ENCODE measurements at regions not wholly inside any gene's neighbourhood (a gene's known extent, or its start where the extent isn't known, plus 50 kb on each side); places are given as distances from the start of the nearest gene placed in this dataset.
A peak's percentile ranks its signal among the peaks of the same experiment; 100 is the strongest.

DNA sequence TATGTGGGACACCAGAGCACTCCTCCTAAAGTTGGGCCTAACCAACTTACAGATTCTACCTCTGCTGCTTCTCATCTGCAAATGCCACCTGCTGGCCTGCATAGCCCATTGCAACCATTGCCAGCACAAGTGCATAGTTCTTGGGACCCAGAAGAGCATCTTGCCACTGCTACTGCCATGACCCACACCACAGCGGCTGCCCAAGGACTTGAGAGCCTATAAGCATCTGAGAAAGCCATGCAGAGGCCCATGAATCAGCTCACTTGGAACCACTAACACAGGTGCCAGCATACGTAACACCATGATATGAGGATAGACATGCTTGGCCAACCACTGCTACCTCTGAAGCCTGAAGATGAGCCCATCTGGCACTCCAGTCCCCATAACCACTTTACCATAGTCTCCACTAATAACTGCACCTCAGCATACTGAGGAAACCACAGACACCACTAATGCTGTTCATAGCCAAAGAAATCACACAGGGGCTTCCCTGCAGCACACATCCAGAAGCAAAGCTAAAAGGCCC, 258.1 kb upstream of the AGTR2 start (continued):
- TF ChIP-seq, protein P1, sequence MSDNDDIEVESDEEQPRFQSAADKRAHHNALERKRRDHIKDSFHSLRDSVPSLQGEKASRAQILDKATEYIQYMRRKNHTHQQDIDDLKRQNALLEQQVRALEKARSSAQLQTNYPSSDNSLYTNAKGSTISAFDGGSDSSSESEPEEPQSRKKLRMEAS (IDR thresholded peaks at IDR 0.05; ENCODE audit: low read depth, low read length): no peak
- TF ChIP-seq, protein P2, sequence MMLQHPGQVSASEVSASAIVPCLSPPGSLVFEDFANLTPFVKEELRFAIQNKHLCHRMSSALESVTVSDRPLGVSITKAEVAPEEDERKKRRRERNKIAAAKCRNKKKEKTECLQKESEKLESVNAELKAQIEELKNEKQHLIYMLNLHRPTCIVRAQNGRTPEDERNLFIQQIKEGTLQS (IDR thresholded peaks at IDR 0.05; ENCODE audit: borderline replicate concordance, extremely low read depth, low read depth, low read length): no peak
- TF ChIP-seq ETV6 (conservative IDR thresholded peaks at IDR 0.05 in 1 of 2, IDR thresholded peaks at IDR 0.05 in 1 of 2; ENCODE audit: borderline replicate concordance in 1 of 2, low read depth in 1 of 2) (peak in 1 of 2 experiments; percentile 63; a peak in 2 of 4 replicates), SMAD5 (IDR thresholded peaks at IDR 0.05; ENCODE audit: low read depth) (no peak), CREM (IDR thresholded peaks at IDR 0.05; ENCODE audit: low read depth) (peak; percentile 88), LARP7 (IDR thresholded peaks at IDR 0.05) (no peak), KLF5 (IDR thresholded peaks at IDR 0.05; ENCODE audit: partially characterized antibody) (no peak), NFXL1 (IDR thresholded peaks at IDR 0.05; ENCODE audit: borderline replicate concordance) (no peak), TBL1XR1 (IDR thresholded peaks at IDR 0.05; ENCODE audit: low read depth, low read length) (peak; percentile 81), MEF2B (IDR thresholded peaks at IDR 0.05; ENCODE audit: partially characterized antibody, poor library complexity, severe bottlenecking) (peak; percentile 78), CEBPB (IDR thresholded peaks at IDR 0.05; ENCODE audit: borderline replicate concordance in 1 of 2, low read depth in 2 of 2, low read length in 2 of 2) (peak in 1 of 2 experiments; percentile 85; a peak in 1 of 4 replicates), MTA3 (IDR thresholded peaks at IDR 0.05; ENCODE audit: borderline replicate concordance, low read length) (peak; percentile 47; the same call in 1 of the 2 replicates), POLR2AphosphoS5 (IDR thresholded peaks at IDR 0.05; ENCODE audit: low read length) (no peak)
- TF ChIP-seq, protein P3, sequence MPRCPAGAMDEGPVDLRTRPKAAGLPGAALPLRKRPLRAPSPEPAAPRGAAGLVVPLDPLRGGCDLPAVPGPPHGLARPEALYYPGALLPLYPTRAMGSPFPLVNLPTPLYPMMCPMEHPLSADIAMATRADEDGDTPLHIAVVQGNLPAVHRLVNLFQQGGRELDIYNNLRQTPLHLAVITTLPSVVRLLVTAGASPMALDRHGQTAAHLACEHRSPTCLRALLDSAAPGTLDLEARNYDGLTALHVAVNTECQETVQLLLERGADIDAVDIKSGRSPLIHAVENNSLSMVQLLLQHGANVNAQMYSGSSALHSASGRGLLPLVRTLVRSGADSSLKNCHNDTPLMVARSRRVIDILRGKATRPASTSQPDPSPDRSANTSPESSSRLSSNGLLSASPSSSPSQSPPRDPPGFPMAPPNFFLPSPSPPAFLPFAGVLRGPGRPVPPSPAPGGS (IDR thresholded peaks at IDR 0.05; ENCODE audit: borderline replicate concordance, insufficient read depth, low read depth, low read length, poor library complexity, severe bottlenecking): peak; percentile 64
- TF ChIP-seq, protein P4, sequence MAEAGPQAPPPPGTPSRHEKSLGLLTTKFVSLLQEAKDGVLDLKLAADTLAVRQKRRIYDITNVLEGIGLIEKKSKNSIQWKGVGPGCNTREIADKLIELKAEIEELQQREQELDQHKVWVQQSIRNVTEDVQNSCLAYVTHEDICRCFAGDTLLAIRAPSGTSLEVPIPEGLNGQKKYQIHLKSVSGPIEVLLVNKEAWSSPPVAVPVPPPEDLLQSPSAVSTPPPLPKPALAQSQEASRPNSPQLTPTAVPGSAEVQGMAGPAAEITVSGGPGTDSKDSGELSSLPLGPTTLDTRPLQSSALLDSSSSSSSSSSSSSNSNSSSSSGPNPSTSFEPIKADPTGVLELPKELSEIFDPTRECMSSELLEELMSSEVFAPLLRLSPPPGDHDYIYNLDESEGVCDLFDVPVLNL (IDR thresholded peaks at IDR 0.05; ENCODE audit: low read depth, low read length): no peak
- TF ChIP-seq, protein P5, sequence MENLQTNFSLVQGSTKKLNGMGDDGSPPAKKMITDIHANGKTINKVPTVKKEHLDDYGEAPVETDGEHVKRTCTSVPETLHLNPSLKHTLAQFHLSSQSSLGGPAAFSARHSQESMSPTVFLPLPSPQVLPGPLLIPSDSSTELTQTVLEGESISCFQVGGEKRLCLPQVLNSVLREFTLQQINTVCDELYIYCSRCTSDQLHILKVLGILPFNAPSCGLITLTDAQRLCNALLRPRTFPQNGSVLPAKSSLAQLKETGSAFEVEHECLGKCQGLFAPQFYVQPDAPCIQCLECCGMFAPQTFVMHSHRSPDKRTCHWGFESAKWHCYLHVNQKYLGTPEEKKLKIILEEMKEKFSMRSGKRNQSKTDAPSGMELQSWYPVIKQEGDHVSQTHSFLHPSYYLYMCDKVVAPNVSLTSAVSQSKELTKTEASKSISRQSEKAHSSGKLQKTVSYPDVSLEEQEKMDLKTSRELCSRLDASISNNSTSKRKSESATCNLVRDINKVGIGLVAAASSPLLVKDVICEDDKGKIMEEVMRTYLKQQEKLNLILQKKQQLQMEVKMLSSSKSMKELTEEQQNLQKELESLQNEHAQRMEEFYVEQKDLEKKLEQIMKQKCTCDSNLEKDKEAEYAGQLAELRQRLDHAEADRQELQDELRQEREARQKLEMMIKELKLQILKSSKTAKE (IDR thresholded peaks at IDR 0.05; ENCODE audit: low read depth, poor library complexity, severe bottlenecking): peak; percentile 69
- TF ChIP-seq, protein P6, sequence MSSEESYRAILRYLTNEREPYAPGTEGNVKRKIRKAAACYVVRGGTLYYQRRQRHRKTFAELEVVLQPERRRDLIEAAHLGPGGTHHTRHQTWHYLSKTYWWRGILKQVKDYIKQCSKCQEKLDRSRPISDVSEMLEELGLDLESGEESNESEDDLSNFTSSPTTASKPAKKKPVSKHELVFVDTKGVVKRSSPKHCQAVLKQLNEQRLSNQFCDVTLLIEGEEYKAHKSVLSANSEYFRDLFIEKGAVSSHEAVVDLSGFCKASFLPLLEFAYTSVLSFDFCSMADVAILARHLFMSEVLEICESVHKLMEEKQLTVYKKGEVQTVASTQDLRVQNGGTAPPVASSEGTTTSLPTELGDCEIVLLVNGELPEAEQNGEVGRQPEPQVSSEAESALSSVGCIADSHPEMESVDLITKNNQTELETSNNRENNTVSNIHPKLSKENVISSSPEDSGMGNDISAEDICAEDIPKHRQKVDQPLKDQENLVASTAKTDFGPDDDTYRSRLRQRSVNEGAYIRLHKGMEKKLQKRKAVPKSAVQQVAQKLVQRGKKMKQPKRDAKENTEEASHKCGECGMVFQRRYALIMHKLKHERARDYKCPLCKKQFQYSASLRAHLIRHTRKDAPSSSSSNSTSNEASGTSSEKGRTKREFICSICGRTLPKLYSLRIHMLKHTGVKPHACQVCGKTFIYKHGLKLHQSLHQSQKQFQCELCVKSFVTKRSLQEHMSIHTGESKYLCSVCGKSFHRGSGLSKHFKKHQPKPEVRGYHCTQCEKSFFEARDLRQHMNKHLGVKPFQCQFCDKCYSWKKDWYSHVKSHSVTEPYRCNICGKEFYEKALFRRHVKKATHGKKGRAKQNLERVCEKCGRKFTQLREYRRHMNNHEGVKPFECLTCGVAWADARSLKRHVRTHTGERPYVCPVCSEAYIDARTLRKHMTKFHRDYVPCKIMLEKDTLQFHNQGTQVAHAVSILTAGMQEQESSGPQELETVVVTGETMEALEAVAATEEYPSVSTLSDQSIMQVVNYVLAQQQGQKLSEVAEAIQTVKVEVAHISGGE (CRISPR knock-in tag; IDR thresholded peaks at IDR 0.05): no peak

All from GM12878 (cell line).